HUDEP-2 (cell line): ENCODE measurements at regions not wholly inside any gene's neighbourhood (a gene's known extent, or its start where the extent isn't known, plus 50 kb on each side); places are given as distances from the start of the nearest gene placed in this dataset.
"Not testable (repeated sequence)": the region's sequence is repeated elsewhere in the genome, so short reads cannot be mapped to it uniquely, and the experiment has no call there.

ENCODE experiments used
- DNase-seq, 76 experiments: peaks; one replicate each; lab custom pipeline; 2025; ENCODE audit not compliant: unreplicated experiment in 76 of 76; lab: John Stamatoyannopoulos, UW

DNA sequence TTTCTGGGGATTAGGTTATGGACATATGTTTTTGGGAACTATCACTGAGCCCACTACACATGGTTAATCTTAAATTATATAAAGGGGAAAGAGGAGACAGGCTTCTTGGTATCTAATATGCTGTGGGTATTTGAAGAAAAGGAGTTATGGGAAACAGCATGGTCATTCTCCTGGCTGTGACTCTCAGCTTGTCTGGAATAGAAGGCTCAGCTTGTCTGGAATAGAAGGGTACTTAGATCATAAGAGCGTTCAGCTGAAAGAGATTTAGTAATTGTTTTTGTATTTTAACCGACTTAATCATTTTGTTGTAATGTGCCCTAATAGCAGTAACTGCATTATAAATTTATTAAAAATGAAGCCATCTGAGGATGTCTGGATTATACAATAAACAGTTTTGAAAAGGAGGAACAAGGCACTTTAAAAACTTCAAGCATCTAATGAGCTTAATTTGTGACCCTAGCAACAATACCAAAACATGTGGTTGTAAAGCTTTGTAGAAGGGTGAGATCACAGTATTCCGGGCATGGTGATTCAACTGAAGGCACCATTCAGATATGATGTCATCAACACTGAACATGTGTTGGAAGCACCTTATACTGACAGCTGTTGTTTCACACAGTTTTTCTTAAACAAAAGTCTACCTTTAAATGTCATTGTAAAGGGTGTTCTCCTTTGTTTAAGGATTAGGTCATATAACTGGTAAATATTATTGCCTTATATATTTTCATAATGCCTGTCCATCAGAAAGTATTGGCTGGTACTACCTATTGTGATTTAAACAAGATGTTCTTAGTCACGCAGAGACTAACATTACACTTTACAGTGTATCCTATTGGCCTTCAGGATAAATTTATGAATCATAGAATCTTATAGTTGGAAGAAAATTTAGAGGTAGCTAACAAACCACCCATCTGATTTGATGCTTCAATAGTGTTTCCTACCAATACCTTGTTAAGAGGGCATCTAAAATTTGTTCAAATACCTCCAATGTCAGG is 2174.1 kb upstream of the WWC1 start:
- no peak for DNase-seq

DNA sequence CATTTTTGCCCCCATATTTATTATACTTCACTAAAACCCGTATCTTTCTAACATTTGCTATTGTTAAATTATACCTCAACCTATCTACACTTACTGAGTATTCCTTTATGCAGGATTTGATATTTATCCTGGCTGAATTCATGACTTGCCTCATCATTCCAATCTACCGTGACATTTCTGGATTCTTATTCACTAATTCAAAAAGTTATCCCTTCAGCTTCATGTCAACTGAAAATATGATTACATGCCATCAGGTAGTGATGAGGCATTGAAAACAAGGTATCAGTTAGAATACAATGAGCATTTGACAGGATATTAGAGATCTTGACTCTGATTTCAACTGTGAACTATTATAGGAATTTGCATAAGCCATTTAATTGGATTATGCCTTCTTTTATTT is 2171.9 kb upstream of the WWC1 start:
- no peak for DNase-seq

DNA sequence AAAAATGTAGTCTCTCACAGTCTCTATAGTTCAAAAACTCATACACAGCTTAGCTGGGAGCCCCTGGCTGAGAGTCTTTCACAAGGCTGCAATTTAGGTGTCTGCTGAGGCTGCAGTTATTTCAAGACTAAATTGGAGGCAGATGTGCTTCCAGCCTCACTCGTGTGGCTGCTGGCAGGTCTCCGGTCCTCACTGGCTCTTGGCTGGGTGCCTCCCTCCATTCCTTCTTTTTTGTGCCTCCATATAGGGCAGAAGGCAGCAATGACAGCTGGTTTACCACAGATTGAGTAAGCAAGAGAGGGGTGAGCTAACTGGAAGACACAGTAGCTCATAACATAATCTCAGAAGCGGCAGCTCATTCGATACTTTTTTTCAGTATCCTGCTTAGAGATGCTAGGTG is 2167.7 kb upstream of the WWC1 start:
- DNase-seq, result no peak

DNA sequence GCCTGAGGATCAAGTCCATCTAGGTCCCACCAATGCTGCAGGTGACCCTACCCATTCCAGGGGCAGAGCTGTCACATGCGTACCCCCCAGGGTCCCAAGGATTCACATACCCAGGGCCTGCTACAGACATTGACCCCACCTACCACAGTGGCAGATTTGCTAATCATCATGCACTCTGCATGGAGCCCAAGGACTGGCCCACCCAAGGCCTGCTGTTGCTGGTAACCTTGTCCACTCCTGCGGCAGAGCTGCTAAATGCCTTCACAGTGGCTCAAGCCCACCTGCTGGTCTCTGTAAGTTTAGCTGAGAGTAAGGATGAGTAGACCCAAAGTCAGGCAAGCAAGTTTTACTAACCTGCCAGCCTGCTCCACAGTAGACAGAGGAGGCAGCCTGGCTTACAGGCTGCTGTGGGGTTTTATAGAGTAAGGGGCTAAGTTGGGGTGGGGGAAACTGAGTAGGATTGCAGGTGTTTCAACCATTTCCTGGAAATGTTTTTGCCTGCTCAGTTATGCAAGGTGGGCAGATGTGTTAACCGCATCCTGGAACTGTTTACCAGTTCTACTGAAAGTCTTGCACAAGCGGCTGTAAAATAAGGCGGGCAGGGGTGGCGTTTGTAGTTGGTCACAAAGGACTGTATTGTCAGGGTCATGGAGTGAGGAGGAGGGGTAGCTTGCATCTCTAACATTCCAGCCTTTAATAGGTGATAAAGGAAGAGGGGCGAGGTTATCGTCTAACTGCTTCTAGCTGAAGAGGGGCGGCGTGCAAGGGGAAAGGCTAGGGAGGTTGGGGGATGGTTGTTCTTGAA is 2163.5 kb upstream of the WWC1 start:
- DNase-seq, result no peak

DNA sequence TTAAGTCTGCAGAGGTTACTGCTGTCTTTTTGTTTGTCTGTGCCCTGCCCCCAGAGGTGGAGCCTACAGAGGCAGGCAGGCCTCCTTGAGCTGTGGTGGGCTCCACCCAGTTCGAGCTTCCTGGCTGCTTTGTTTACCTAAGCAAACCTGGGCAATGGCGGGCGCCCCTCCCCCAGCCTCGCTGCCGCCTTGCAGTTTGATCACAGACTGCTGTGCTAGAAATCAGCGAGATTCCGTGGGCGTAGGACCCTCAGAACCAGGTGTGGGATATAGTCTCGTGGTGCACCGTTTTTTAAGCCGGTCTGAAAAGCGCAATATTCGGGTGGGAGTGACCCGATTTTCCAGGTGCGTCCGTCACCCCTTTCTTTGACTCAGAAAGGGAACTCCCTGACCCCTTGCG is 2146.3 kb upstream of the WWC1 start:
- DNase-seq, result not testable (repeated sequence)

DNA sequence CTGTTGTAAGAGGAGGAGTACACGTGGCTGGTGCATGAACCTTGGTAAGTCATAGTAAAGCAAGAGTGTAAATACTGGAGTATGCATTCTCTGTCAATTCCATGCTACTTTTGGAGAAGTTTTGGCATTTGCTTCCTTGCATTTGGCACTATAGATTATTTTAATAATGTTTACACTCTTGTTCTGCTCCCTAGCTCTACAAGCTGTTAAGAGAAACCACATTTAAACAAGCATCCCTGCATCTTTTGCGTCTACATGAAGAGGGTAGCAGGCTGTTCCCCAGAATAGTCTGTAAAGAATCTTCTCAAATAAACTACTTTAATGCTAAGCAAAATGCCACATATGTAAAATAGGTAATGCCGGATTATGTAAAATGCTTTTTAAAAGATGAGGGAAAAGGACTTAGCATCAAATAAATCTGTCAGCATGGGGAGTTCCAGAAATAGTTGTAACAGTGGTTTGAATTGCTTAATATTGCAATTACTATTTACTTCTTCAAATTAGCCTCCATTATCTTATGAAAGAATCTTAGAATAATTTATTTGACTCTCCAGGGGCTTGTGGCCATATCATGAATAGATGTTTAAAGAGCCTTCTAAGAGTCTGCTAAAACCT is 2127.3 kb upstream of the WWC1 start:
- no peak for DNase-seq

DNA sequence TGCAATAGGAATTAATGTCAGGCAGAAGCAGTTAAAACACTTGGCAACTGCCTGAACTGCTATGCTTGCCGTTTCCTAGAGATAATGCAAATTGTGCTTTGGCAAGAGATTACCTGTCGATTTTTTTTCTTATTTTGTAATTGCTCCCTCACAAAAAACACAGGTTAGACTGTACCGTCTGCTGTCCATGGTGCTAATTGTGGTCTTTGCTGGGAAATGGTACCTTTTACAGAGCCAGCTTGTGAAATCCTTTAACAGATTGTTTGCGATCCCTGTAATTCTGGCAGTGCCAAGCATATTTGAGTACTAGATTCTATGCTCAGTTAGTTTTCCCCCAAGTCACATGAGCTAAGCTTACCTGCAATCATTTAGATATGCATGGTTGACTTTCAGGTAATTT is 2125.8 kb upstream of the WWC1 start:
- no peak for DNase-seq

DNA sequence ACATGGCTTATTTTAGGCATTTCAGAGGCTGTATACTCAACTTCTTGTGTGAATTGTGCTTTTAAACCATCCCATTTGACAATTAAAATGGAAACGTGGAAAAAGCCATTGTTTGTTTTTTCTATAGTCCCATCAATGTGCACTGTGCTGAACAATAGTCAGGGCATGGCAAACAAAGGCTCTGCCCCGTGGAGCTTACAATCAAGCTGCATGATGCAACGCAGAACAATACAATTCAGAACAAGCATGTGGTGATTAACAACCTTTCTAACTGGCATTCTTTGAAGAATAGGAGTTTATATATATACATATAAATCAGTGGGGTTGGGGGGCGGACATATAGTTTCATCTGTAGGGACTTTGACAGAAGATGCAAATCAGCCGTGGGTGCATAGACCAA is 2125.4 kb upstream of the WWC1 start:
- no peak for DNase-seq

DNA sequence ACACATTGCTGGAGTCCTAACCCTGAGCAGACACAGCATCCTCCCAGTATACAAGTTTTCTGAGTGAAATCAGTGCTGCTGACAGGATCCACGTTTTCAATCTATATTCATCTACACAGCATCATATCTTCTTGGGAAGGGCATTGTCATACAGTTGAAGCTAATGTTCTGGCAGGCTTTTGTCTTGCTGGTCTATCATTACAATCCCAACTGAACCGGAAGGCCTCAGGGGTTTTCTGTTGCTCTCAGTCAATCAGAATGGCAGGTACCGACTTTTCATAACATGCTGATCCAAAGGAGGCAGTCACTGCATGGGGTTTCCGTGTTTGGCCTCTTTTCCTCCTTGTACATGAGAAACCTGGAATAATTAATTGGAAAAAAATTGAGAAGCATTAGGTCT is 2118.8 kb upstream of the WWC1 start:
- no peak for DNase-seq

DNA sequence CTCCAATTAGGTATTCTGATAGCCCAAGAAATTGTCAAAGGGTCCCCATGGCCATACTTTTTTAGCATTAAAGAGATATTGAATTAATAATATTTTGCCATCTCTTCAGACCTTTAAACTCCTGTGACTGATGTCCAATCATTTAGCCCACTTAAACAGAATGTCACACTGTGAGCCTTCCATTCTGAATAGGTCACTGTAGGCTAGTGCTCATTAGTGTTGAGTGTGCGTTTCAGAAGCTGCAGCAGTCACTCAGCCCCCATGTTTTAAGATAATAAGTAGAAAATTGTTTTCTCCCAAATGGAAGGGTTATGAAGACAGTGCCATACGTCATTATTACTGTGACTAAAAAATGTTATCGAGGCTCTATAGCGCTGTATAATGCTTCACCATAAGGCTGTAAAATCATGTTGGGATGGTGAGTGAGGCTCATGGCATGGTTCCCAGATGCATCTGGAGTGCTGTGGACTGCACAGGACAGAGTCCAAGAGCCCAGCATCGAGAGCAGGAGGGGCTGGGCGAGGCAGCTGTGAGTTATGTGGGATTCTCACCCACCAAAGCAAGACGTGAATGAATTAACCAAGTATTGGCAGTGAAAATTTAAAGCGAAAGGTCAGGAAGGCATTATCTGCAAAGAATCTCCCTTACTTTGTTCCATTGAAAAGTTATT is 2112.9 kb upstream of the WWC1 start:
- DNase-seq, result no peak

DNA sequence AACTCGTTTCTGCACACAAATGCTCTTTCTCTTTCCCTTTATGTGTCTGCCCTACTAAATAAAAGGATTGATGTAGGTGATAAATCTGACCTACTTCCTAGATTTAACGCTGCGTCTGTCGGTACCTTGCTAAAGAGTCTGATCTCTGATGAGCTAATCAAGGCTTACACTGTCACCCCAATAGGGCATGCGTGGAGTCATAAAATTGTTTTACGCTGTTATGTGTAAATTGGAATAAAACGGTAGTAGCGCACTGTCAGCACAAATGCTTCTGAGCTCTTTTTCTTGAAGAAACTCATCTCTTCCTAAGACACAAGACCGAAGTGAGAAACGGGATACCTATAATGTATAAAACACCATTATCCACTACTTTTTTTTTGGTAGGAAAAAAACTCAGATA is 2106.3 kb upstream of the WWC1 start:
- no peak for DNase-seq

DNA sequence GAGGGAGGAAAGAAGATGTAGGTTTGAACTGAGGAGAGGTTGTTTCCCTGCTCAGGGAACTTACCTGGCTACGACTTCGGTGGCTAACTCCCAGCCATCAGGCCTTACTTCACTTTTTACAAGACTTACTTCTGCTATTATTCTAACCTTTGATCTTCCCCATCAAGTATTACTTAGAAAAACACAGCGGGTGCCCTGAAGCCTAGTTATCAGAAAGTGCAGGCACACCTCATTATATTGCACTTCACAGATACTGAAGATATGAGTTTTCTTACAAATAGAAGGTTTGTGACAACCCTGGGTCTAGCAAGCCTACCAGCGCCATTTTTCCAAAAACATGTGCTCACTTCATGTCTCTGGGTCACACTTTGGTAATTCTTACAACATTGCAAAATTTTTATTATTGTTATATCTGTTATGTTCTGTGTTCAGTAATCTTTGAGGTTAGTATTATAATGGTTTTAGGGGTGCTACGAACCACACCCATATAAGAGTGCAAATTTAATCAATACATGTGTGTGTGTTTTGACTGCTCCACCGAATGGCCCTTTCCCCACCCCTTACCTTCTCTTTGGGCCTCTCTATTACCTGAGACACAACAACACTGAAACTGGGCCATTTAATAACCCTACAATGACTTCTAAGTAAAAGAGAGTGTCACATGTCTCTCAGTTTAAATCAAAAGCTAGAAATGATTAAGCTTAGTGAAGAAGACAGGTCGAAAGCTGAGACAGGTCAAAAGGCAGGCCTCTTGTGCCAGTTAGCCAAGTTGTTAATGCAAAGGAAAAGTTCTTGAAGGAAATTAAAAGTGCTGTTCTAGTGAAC is 2102.7 kb upstream of the WWC1 start:
- no peak for DNase-seq

DNA sequence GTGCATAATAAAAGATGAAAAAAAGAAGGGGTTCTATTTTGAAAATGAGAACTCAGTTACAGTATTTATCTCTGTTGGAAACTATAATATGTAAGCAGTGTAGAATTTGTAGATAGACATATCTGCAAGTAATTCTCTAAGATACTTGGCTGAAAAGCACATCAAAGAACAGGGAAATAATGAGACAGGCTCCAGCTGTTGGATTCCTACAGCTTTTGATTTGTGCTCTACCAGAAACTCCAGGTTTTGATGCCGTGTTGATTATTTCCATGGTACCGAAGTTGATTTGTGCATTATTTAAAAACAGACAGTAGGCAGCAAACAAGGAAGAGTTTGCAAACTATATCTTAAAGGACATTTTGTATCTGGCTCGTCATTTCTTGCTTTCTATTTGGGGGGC is 2098.7 kb upstream of the WWC1 start:
- DNase-seq, result no peak

DNA sequence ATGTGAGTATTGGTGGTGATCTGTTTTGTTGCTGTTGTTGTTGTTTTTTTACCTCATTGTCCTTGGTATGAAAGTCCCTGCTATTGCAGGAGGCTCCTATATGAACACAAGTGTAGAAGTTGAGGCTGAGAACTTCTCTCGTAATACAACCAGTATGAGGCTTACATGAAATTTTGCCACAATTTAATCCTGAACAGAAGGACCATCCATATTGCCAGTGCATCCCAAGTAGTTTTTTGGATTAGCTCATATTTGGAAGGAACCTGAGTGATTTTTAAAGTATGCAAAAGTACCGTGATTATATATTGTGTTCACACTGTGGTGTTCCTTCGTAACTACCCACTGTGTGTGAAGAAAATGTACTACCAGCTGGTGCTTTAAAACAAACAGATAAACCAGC is 2095.5 kb upstream of the WWC1 start:
- DNase-seq, result no peak

DNA sequence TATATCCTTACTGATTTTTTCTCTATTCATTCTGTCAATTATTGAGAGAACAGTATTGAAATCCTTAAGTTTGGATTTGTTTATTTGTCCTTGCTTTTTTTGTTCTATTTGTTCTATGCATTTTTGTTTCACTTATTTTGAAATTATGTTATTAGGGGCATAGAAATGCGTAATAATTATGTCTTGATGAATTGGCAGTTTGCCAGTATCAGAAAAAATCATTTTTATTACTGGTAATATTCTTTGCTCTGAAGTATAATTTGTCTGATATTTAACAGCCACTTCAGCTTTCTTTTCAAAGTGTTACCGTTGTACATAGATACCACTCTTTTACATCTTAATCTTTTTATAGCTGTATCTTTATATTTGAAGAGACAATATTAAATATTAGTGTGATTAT is 2090.9 kb upstream of the WWC1 start:
- no peak for DNase-seq

DNA sequence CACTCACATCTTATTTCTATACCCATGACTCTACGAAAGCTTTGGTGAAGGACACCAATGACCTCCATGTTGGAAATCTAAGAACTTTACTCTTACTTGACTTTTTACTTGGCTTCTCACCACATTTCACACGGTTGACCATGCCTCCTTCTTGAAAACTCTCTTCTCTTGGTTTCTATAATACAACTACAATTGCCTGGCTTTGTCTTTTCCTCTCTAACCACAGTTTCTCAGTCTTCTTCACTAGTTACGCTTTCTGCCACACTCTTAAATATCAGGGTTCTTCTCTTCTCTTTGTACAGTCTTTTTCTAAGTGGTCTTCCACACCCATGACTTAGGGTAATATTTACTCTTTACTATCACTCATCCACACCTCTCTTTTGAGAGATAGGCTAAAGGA is 2079.8 kb upstream of the WWC1 start:
- no peak for DNase-seq

DNA sequence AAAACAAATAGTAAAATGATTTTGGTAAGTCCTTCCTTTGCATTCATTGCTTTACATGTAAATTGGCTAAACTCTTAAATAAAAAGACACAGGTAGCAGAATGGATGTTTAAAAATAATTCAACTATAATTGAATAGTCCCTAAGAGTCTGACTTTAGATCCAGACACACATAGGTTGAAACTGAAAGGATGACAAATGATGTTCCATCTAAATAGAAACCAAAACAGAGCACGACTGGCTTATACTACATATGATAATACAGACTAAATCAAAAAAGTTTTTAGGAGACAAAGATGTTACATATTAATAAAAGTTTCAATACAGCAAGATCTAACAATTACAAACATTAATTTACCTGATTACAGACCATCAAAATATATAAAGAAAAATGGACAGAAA is 2055.1 kb upstream of the WWC1 start:
- no peak for DNase-seq

DNA sequence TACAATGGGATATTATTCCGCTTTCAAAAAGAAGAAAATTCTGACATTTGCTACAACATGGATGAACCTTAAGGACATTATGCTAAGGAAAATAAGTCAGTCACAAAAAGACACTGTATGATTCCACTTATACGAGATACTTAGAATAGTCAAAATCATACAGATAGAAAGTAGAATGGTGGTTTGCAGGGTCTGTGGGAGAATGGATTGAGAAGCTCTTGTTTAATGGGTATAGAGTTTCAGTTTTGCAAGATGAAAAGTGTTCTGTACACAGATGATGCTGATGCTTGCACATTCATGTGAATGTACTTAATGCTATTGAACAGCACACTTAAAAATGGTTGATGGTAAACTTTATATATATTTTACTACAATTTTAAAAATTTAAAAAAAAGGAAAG is 2050.7 kb upstream of the WWC1 start:
- no peak for DNase-seq

DNA sequence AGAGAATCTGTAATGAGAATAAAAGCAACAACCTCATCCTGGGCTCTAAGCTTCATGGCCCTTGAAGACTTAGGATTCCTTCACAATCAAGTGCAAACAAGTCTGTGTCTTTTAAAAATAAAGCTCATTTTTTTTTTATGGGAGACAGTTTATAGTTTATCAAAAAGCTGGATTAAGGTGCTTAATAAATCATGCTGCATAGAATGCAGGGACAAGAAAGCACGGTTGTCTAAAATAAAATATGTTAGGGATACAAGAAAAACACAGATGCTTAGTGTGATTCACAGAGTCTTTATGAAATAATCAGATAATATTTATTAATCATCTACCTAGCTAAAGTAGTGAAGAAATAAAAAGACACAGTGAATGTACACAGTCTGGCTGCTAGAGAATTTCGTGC is 2045.9 kb upstream of the WWC1 start:
- no peak for DNase-seq

DNA sequence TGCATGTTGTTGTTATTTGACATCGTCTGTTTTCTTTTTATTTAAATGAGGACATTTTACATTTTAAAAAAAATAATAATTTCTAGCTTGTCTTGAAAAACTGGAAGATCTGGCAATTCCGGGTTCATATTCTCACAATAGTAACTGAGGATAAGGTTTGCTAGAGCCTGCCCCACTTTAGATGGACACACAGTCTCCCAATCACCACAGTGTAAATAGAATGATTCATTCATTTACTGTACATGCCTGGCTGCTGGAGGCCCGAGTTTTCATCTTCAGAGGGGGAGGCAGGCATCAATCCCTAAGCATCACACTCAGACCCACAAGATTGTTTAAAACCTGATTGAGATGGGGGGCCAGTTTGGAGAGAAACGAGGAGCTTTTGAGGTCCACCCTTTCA is 2039.7 kb upstream of the WWC1 start:
- DNase-seq, result no peak
